Gastroesophageal sphincter (tissue), 4 donors: ENCODE measurements at regions not wholly inside any gene's neighbourhood (a gene's known extent, or its start where the extent isn't known, plus 50 kb on each side); places are given as distances from the start of the nearest gene placed in this dataset.

Source experiments
- ATAC-seq: fragments of 150-250 bp; one replicate; pipeline ENCODE4 v1.9.1; 2016; ENCODE audit warnings: mild to moderate bottlenecking, moderate library complexity
- H3K27ac ChIP-seq, 4 donors: fragments of 200-600 bp; sonication (generic) in 3 of 4; 1 replicate in 3 of 4; 2 replicates in 1 of 4; pipeline ENCODE4 v1.5.1; 2016 to 2019
- H3K27me3 ChIP-seq: fragments of 200-600 bp; sonication (generic); one replicate; pipeline ENCODE4 v1.5.1; 2019
- H3K36me3 ChIP-seq, 2 donors: fragments of 200-600 bp; sonication (generic); one replicate each; pipeline ENCODE4 v1.5.1; 2019; ENCODE audit warnings: control low read depth in 1 of 2
- H3K4me1 ChIP-seq, 3 donors: fragments of 200-600 bp; sonication (generic); 1 replicate in 2 of 3; 2 replicates in 1 of 3; pipeline ENCODE4 v1.5.1; 2016 to 2019; ENCODE audit warnings: control low read depth in 2 of 3
- H3K4me3 ChIP-seq, 2 donors: fragments of 200-600 bp; sonication (generic); one replicate each; pipeline ENCODE4 v1.5.1; 2019; ENCODE audit warnings: mild to moderate bottlenecking in 1 of 2, moderate library complexity in 1 of 2
- H3K9me3 ChIP-seq, 3 donors: fragments of 200-600 bp; sonication (generic); one replicate each; pipeline ENCODE4 v1.5.1; 2017 to 2019; ENCODE audit warnings: control low read depth in 2 of 3
- CTCF ChIP-seq, 4 experiments: fragments of 200-600 bp in 2 of 4; fragments of 450-650 bp in 2 of 4; sonication (generic) in 1 of 4; IDR thresholded peaks; one replicate each; pipeline ENCODE4 v1.5.1; 2017 to 2019; ENCODE audit warnings: antibody characterized with exemption in 4 of 4, mild to moderate bottlenecking in 2 of 4, moderate library complexity in 2 of 4
- EP300 ChIP-seq: sonication (generic); formaldehyde crosslinking; IDR thresholded peaks from one replicate; pipeline ENCODE4 v1.6.1; 2017; ENCODE audit warnings: antibody characterized with exemption, mild to moderate bottlenecking
- POLR2A ChIP-seq, 2 donors: fragments of 450-650 bp; IDR thresholded peaks; one replicate each; pipeline ENCODE4 v1.6.1; 2017; ENCODE audit warnings: antibody characterized with exemption in 2 of 2, mild to moderate bottlenecking in 2 of 2, moderate library complexity in 1 of 2
- POLR2AphosphoS5 ChIP-seq: sonication (generic); formaldehyde crosslinking; IDR thresholded peaks from one replicate; pipeline ENCODE4 v1.6.1; 2017; ENCODE audit warnings: antibody characterized with exemption
- WGBS, 2 donors: methylation state at CpG; one replicate each; pipeline ENCODE4 v1.1.5; 2018; ENCODE audit warnings: low coverage in 1 of 2; 5-methylcytosine and 5-hydroxymethylcytosine counted together

GRCh38 chr1:177848577-177848976 is 121.3 kb downstream of the SEC16B start:
- no peak overlapping the region for H3K4me3 ChIP-seq
- 67 to 83% methylated on average over 3 of the region's 4 CpGs for WGBS, 2 donors
- H3K27ac ChIP-seq: no peak overlapping the region
- peaks cover 0 to 3% (median 0%) of the 10 kb centered on the region in 3 donors for H3K4me1 ChIP-seq
- no peak for ATAC-seq
- no peaks in the 10 kb centered on the region for H3K27me3 ChIP-seq
- TF ChIP-seq POLR2A (IDR thresholded peaks at IDR 0.05): no peak
- TF ChIP-seq POLR2AphosphoS5: no peak
- TF ChIP-seq EP300: no peak
- no peak for TF ChIP-seq CTCF (IDR thresholded peaks at IDR 0.05)
- H3K36me3 ChIP-seq: no peaks in the 10 kb centered on the region
- H3K9me3 ChIP-seq: no peaks in the 10 kb centered on the region

GRCh38 chr1:177847843-177848242 is 122.0 kb downstream of the SEC16B start:
- 80 to 89% methylated on average over 3 to 4 of the region's 5 CpGs for WGBS, 2 donors

GRCh38 chr1:177838907-177839485 is 130.9 kb downstream of the SEC16B start:
- no peak overlapping the region for H3K4me3 ChIP-seq
- WGBS, 2 donors: 53 to 100% methylated on average over 1 to 3 of the region's 8 CpGs
- H3K4me1 ChIP-seq: no peaks in the 10 kb centered on the region
- H3K27ac ChIP-seq: no peak overlapping the region
- TF ChIP-seq EP300 (no peak), POLR2AphosphoS5 (no peak), CTCF (IDR thresholded peaks at IDR 0.05) (no peak), POLR2A (IDR thresholded peaks at IDR 0.05) (no peak)
- no peaks in the 10 kb centered on the region for H3K36me3 ChIP-seq
- H3K27me3 ChIP-seq: no peaks in the 10 kb centered on the region
- no peaks in the 10 kb centered on the region for H3K9me3 ChIP-seq
- ATAC-seq: no peak

More at GRCh38 chr1:177847843-177848242, 122.0 kb downstream of the SEC16B start:
- no peak for ATAC-seq
- Histone ChIP-seq H3K4me3 (no peak overlapping the region), H3K27me3 (no peaks in the 10 kb centered on the region), H3K9me3 (no peaks in the 10 kb centered on the region), H3K36me3 (no peaks in the 10 kb centered on the region), H3K27ac (no peak overlapping the region), H3K4me1 (peaks cover 0 to 3% (median 0%) of the 10 kb centered on the region in 3 donors)
- TF ChIP-seq CTCF (IDR thresholded peaks at IDR 0.05) (no peak), POLR2A (IDR thresholded peaks at IDR 0.05) (no peak), POLR2AphosphoS5 (no peak), EP300 (no peak)

GRCh38 chr1:177833631-177834030 is 136.2 kb downstream of the SEC16B start:
- TF ChIP-seq POLR2AphosphoS5: no peak
- no peak for TF ChIP-seq POLR2A (IDR thresholded peaks at IDR 0.05)
- no peak for TF ChIP-seq CTCF (IDR thresholded peaks at IDR 0.05)
- no peak for TF ChIP-seq EP300
- Histone ChIP-seq H3K4me1 (no peaks in the 10 kb centered on the region), H3K9me3 (no peaks in the 10 kb centered on the region), H3K4me3 (no peak overlapping the region), H3K36me3 (no peaks in the 10 kb centered on the region), H3K27me3 (no peaks in the 10 kb centered on the region), H3K27ac (no peak overlapping the region)
- 64 to 85% methylated on average over 3 of the region's 3 CpGs for WGBS, 2 donors
- no peak for ATAC-seq

- Histone ChIP-seq H3K9me3 (no peaks in the 10 kb centered on the region), H3K36me3 (no peaks in the 10 kb centered on the region), H3K27ac (no peak overlapping the region), H3K4me3 (no peak overlapping the region), H3K27me3 (no peaks in the 10 kb centered on the region), H3K4me1 (no peaks in the 10 kb centered on the region)
- ATAC-seq: no peak
- TF ChIP-seq EP300 (no peak), CTCF (IDR thresholded peaks at IDR 0.05) (no peak), POLR2AphosphoS5 (no peak), POLR2A (IDR thresholded peaks at IDR 0.05) (no peak)
- 86 to 87% methylated on average over 4 of the region's 4 CpGs for WGBS, 2 donors
These were observed 139.2 kb downstream of the SEC16B start for GRCh38 chr1:177830531-177831135.
